ENCODE measurements at regions not wholly inside any gene's neighbourhood (a gene's known extent, or its start where the extent isn't known, plus 50 kb on each side); places are given as distances from the start of the nearest gene placed in this dataset.

DNA sequence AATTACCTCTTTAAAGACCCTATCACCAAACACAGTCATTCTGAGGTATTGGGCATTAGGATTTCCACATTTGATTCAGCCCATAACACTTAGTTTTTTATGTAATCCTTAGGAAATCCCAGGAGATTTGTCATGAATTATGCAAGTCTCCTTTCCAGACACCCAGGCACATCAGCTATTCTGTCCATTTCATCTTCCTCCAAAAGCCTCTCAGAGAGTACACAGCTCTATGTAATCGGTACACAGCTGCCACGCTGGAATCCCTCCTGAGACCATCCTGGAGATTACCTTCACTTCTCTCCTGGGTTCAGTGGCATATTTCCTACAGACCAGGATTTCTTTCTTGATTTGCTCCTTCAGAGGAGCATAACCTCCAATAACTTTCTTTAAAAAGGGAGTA is 2309.8 kb upstream of the WWC1 start:
- no peak overlapping the region for H3K4me3 ChIP-seq (replicated peaks; ENCODE audit: low read depth, low read length)
- TF ChIP-seq, protein P1, sequence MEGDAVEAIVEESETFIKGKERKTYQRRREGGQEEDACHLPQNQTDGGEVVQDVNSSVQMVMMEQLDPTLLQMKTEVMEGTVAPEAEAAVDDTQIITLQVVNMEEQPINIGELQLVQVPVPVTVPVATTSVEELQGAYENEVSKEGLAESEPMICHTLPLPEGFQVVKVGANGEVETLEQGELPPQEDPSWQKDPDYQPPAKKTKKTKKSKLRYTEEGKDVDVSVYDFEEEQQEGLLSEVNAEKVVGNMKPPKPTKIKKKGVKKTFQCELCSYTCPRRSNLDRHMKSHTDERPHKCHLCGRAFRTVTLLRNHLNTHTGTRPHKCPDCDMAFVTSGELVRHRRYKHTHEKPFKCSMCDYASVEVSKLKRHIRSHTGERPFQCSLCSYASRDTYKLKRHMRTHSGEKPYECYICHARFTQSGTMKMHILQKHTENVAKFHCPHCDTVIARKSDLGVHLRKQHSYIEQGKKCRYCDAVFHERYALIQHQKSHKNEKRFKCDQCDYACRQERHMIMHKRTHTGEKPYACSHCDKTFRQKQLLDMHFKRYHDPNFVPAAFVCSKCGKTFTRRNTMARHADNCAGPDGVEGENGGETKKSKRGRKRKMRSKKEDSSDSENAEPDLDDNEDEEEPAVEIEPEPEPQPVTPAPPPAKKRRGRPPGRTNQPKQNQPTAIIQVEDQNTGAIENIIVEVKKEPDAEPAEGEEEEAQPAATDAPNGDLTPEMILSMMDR (IDR thresholded peaks at IDR 0.05; ENCODE audit: low read depth, low read length, missing control alignments), result no peak
- no peak for DNase-seq (ENCODE audit: extremely low read depth, low read depth)

DNA sequence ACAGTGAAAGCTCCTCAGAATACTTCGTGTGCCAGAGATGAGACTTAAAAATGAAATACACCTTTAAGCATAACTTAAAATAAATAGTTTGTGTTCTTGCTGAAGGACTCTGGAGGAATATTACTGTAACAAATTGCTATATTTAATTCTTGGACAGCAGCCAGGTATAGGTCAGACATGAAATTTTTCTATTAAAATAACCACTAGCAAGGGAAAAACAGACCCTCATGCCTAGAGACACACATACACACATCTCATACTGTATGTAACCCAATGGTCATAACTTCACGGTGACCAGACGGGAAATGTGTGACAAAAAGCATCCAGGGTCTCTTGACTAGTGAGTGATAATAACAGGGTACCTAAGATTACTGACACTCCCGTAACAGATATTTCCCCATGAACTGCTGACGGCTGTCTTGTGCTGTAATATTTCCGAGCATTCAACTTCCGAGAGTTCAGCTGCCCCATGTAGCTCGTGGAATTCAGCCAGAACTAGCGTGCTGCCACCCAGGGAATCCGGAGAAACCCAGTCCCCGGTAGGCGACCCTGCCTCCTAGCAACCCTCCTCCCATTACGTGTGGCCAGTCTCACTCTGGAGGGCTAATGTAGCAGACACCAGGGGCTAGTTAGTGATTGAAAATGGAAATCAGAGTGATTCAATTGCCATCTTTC is 2295.1 kb upstream of the WWC1 start:
- DNase-seq (ENCODE audit: extremely low read depth, low read depth), result no peak
- no peak overlapping the region for H3K4me3 ChIP-seq (replicated peaks; ENCODE audit: low read depth, low read length)
- TF ChIP-seq, protein P1 (IDR thresholded peaks at IDR 0.05; ENCODE audit: low read depth, low read length, missing control alignments), result no peak

DNA sequence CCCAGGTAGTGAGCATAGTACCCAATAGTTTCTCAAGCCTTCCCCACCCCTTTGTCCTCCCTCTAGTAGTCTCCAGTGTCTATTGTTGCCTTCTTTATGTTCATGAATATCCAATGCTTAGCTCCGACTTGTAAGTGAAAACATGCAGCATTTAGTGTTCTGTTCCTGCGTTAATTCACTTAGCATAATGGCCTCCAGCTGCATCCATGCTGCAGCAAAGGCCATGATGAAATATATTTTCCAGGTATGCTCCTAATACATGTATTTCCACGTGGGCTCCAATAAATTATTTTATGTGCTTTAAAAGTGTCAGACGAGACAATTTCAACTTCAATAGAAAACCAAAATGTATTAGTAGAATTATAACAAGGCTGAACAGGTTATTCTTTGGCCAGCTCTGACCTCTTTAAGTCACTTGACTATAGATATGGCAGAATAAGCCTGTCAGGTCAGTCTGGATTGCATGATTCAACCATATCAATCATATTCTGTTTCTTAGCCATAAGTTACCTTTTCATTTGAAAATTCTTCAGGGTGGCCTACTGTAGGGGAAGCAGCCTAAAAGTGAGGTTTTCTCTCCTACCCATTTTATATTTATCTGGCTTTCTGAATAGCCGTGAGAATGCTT is 2291.6 kb upstream of the WWC1 start:
- no peak for DNase-seq (ENCODE audit: extremely low read depth, low read depth)
- TF ChIP-seq, protein P1 (IDR thresholded peaks at IDR 0.05; ENCODE audit: low read depth, low read length, missing control alignments), result no peak
- no peak overlapping the region for H3K4me3 ChIP-seq (replicated peaks; ENCODE audit: low read depth, low read length)

DNA sequence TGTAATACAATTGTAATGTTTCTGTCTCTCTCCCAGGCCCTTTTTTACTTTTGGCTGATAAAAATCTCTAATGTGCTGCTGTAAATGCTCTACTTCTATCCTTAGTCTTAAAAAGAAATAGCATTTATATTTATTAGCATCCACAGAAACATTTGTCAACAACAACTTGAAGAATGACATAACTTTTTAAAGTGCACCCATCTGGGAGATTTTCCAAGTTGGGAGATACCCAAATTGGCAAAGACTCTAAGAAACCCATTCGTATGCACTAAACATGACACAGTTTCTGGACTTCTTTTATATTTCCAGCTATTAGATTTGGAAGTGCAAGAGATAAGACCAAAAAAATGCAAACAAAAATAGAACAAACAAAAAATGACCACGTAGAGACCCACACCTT is 2287.4 kb upstream of the WWC1 start:
- H3K4me3 ChIP-seq (replicated peaks; ENCODE audit: low read depth, low read length), result no peak overlapping the region
- TF ChIP-seq, protein P1 (IDR thresholded peaks at IDR 0.05; ENCODE audit: low read depth, low read length, missing control alignments), result no peak
- DNase-seq (ENCODE audit: extremely low read depth, low read depth), result no peak

DNA sequence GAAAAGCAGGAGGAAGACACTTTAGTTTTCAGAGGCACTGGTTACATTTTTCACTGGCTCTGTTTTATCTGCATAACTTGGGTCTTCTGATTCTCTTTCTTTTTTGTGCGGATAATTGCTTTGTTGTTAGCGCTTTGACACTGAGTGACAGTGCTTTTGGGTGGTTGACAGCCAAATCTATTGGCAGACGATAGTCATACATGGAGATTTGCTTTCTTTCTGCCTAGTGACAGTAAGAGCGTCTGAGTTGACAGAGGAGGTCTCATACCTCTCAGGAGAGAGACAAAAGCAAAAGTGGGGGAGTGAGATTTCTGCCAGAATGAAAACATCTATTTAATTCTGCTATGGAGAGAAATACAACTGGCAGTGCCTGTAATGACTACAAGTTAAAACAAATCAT is 2278.0 kb upstream of the WWC1 start:
- TF ChIP-seq, protein P1 (IDR thresholded peaks at IDR 0.05; ENCODE audit: low read depth, low read length, missing control alignments), result no peak

DNA sequence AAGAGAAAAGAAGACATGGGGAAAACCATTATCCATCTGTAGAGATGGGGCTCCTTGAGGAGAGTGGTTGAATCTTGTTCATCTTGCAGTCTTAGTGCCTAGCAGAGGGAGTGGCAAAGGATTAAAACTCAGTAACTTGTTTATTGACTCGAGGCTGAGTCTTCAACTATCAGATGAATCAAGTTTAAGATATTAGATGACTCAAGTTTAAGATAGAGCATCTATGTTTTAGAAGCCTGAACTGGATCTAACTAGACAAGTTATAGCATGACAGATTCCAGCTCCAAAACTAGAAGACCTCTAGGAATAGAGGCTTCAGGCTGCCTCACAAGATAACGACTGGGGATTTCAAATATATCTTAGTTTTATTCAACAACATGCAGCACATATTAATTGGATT is 2277.2 kb upstream of the WWC1 start:
- TF ChIP-seq, protein P1 (IDR thresholded peaks at IDR 0.05; ENCODE audit: low read depth, low read length, missing control alignments), result no peak
- H3K4me3 ChIP-seq (replicated peaks; ENCODE audit: low read depth, low read length), result no peak overlapping the region
- DNase-seq (ENCODE audit: extremely low read depth, low read depth), result no peak

More for the DNA sequence above, 2278.0 kb upstream of the WWC1 start:
- no peak overlapping the region for H3K4me3 ChIP-seq (replicated peaks; ENCODE audit: low read depth, low read length)
- no peak for DNase-seq (ENCODE audit: extremely low read depth, low read depth)
